Caco-2 (cell line): ENCODE measurements at regions not wholly inside any gene's neighbourhood (a gene's known extent, or its start where the extent isn't known, plus 50 kb on each side); places are given as distances from the start of the nearest gene placed in this dataset.
"Not testable (repeated sequence)": the region's sequence is repeated elsewhere in the genome, so short reads cannot be mapped to it uniquely, and the experiment has no call there.

Source experiments
- BruUV-seq: library from RNA; stranded (reverse); fragments of 400-500 nt; replicated peaks from 2 replicates; lab custom pipeline; 2021; lab: Mats Ljungman, UMichigan
- CTCF ChIA-PET: fragments of 300-600 bp; sonication (Branson Sonifier 250); formaldehyde crosslinking; loops from one replicate; lab custom pipeline; 2022; ENCODE audit warnings: antibody characterized with exemption; lab: Charles Lee
- POLR2A ChIA-PET: fragments of 300-600 bp; sonication (Branson Sonifier 250); formaldehyde crosslinking; loops from one replicate; lab custom pipeline; 2022; ENCODE audit warnings: antibody characterized with exemption; lab: Charles Lee
- DNase-seq, 2 experiments: peaks; one replicate each; pipeline versions ENCODE4 v3.0.0 to v3.0.0-alpha.2; 2020 to 2022
- H3K27me3 ChIP-seq: replicated peaks from 2 replicates; pipeline ENCODE4 v1.6.0; 2011; ENCODE audit warnings: low read length; ENCODE audit not compliant: control insufficient read depth, insufficient read depth
- H3K36me3 ChIP-seq: 2 replicates; pipeline ENCODE4 v1.5.1; 2011; ENCODE audit warnings: low read length; ENCODE audit not compliant: control insufficient read depth, insufficient read depth
- H3K4me1 ChIP-seq: fragments of 250-450 bp; sonication (Bioruptor Pico); 2 replicates; pipeline ENCODE4 v1.5.1; 2020; ENCODE audit warnings: mild to moderate bottlenecking
- H3K4me3 ChIP-seq: 2 replicates; pipeline ENCODE4 v1.5.1; 2011; ENCODE audit warnings: low read depth, mild to moderate bottlenecking, control low read depth, low read length
- H3K9me3 ChIP-seq: fragments of 250-450 bp; sonication (Bioruptor Pico); 2 replicates; pipeline ENCODE4 v1.5.1; 2020; ENCODE audit warnings: mild to moderate bottlenecking, moderate library complexity
- H3K27ac Mint-ChIP-seq: one replicate; pipeline ENCODE4 v1.8.0; 2022; ENCODE audit warnings: mixed read lengths; ENCODE audit not compliant: unreplicated experiment
- H3K27me3 Mint-ChIP-seq: one replicate; pipeline ENCODE4 v1.8.0; 2022; ENCODE audit warnings: mixed read lengths; ENCODE audit not compliant: insufficient read depth, unreplicated experiment
- H3K36me3 Mint-ChIP-seq: one replicate; pipeline ENCODE4 v1.8.0; 2022; ENCODE audit warnings: mild to moderate bottlenecking, mixed read lengths; ENCODE audit not compliant: insufficient read depth, unreplicated experiment
- H3K4me1 Mint-ChIP-seq: one replicate; pipeline ENCODE4 v1.8.0; 2022; ENCODE audit warnings: low read depth, mixed read lengths; ENCODE audit not compliant: unreplicated experiment
- H3K4me3 Mint-ChIP-seq: one replicate; pipeline ENCODE4 v1.8.0; 2022; ENCODE audit warnings: mild to moderate bottlenecking, moderate library complexity, mixed read lengths; ENCODE audit not compliant: unreplicated experiment
- H3K9me3 Mint-ChIP-seq: one replicate; pipeline ENCODE4 v1.8.0; 2022; ENCODE audit warnings: mixed read lengths; ENCODE audit not compliant: unreplicated experiment
- CTCF ChIP-seq, 2 experiments: fragments of 200-600 bp in 1 of 2; IDR thresholded peaks; 1 replicate in 1 of 2; 2 replicates in 1 of 2; pipeline versions ENCODE4 v1.5.1 to v1.8.0; 2011 to 2022; ENCODE audit warnings: antibody characterized with exemption in 1 of 2, control low read depth in 1 of 2, inconsistent platforms in 1 of 2, low read depth in 1 of 2, low read length in 1 of 2, mild to moderate bottlenecking in 1 of 2, moderate library complexity in 1 of 2; ENCODE audit not compliant: insufficient read depth in 1 of 2, severe bottlenecking in 1 of 2, unreplicated experiment in 1 of 2
- intact Hi-C: fragments of 100-400 bp; cut with micrococcal nuclease; formaldehyde crosslinking; loops from one replicate; pipeline ENCODE4 v1.10.0; 2022; ENCODE audit not compliant: unreplicated experiment

- no peaks in the 10 kb centered on the region for H3K27me3 ChIP-seq
- Mint-ChIP-seq H3K4me3 (no peak overlapping the region), H3K4me1 (no peaks in the 10 kb centered on the region), H3K9me3 (peaks cover 57% of the 10 kb centered on the region), H3K27ac (no peak overlapping the region), H3K27me3 (no peaks in the 10 kb centered on the region), H3K36me3 (peaks cover 3% of the 10 kb centered on the region)
- TF ChIP-seq CTCF (IDR thresholded peaks at IDR 0.05; ENCODE audit: insufficient read depth in 1 of 2, low read depth in 1 of 2, low read length in 1 of 2, severe bottlenecking in 1 of 2, unreplicated experiment in 1 of 2): no peak
- no peak overlapping the region for H3K4me3 ChIP-seq
- peaks cover 15% of the 10 kb centered on the region for H3K9me3 ChIP-seq
- no peaks in the 10 kb centered on the region for H3K4me1 ChIP-seq
- H3K36me3 ChIP-seq: no peaks in the 10 kb centered on the region
- DNase-seq: no peak
- BruUV-seq: no TSS peak
- intact Hi-C loops: no loop called here
- ChIA-PET CTCF (no interaction called here), POLR2A (no interaction called here)
Measured at GRCh38 chr4:38297061-38297460, 336.9 kb downstream of the PTTG2 start.

- peaks cover 45% of the 10 kb centered on the region for H3K9me3 Mint-ChIP-seq
- no peak overlapping the region for H3K4me3 Mint-ChIP-seq
- Histone ChIP-seq H3K4me3 (no peak overlapping the region), H3K4me1 (no peaks in the 10 kb centered on the region), H3K36me3 (no peaks in the 10 kb centered on the region), H3K9me3 (peaks cover 19% of the 10 kb centered on the region), H3K27me3 (no peaks in the 10 kb centered on the region)
- H3K4me1 Mint-ChIP-seq: no peaks in the 10 kb centered on the region
- BruUV-seq: no TSS peak
- H3K27me3 Mint-ChIP-seq: no peaks in the 10 kb centered on the region
- no peak for TF ChIP-seq CTCF (IDR thresholded peaks at IDR 0.05; ENCODE audit: insufficient read depth in 1 of 2, low read depth in 1 of 2, low read length in 1 of 2, severe bottlenecking in 1 of 2, unreplicated experiment in 1 of 2)
- H3K36me3 Mint-ChIP-seq: no peaks in the 10 kb centered on the region
- no peak overlapping the region for H3K27ac Mint-ChIP-seq
- ChIA-PET CTCF (no interaction called here), POLR2A (no interaction called here)
- intact Hi-C loops: no loop called here
- no peak for DNase-seq
Measured at GRCh38 chr4:38298868-38299713, 338.9 kb downstream of the PTTG2 start.

- Histone ChIP-seq H3K4me3 (no peak overlapping the region), H3K9me3 (peaks cover 19% of the 10 kb centered on the region), H3K4me1 (no peaks in the 10 kb centered on the region), H3K27me3 (no peaks in the 10 kb centered on the region), H3K36me3 (no peaks in the 10 kb centered on the region)
- no peak overlapping the region for H3K27ac Mint-ChIP-seq
- CTCF ChIA-PET: no interaction called here
- intact Hi-C loops: no loop called here
- POLR2A ChIA-PET: no interaction called here
- no peaks in the 10 kb centered on the region for H3K36me3 Mint-ChIP-seq
- peaks cover 35% of the 10 kb centered on the region for H3K9me3 Mint-ChIP-seq
- no peak overlapping the region for H3K4me3 Mint-ChIP-seq
- BruUV-seq: no TSS peak
- no peak for DNase-seq
- H3K4me1 Mint-ChIP-seq: no peaks in the 10 kb centered on the region
- TF ChIP-seq CTCF (IDR thresholded peaks at IDR 0.05; ENCODE audit: insufficient read depth in 1 of 2, low read depth in 1 of 2, low read length in 1 of 2, severe bottlenecking in 1 of 2, unreplicated experiment in 1 of 2): no peak
- H3K27me3 Mint-ChIP-seq: no peaks in the 10 kb centered on the region
Measured at GRCh38 chr4:38302910-38303309, 342.7 kb downstream of the PTTG2 start.

- intact Hi-C loops, H3K4me1 Mint-ChIP-seq, H3K36me3 Mint-ChIP-seq, CTCF ChIA-PET, H3K27me3 Mint-ChIP-seq, H3K4me3 ChIP-seq, BruUV-seq, POLR2A ChIA-PET, H3K27ac Mint-ChIP-seq, H3K4me1 ChIP-seq, H3K27me3 ChIP-seq, H3K4me3 Mint-ChIP-seq, DNase-seq, H3K9me3 ChIP-seq, H3K36me3 ChIP-seq: not testable (repeated sequence)
- peaks cover 25% of the 10 kb centered on the region for H3K9me3 Mint-ChIP-seq
Measured at GRCh38 chr4:38304460-38304859, 344.3 kb downstream of the PTTG2 start.
